ENCODE measurements at regions not wholly inside any gene's neighbourhood (a gene's known extent, or its start where the extent isn't known, plus 50 kb on each side); places are given as distances from the start of the nearest gene placed in this dataset.

DNA sequence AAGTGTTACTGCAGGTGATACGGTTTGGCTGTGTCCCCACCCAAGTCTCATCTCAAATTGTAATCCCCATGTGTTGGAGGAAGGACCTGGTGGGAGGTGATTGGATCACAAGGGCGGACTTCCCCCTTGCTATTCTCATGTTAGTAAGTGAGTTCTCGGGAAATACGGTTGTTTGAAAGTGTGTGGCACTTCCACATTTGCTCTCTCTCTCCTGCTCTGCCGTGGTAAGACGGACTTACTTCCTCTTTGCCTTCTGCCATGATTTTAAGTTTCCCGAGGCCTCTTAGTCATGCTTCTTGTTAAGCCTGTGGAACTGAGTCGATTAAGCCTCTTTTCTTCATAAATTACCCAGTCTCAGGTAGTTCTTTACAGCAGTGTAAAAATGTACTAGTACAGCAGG lies 65.2 kb upstream of the SLC7A11 start:
- no peak for DNase-seq
- no peaks in the 10 kb centered on the region for H3K27me3 ChIP-seq
- H3K4me3 ChIP-seq, result no peak overlapping the region
- no peaks in the 10 kb centered on the region for H3K36me3 ChIP-seq
- no peaks in the 10 kb centered on the region for H3K9me3 ChIP-seq

- Histone ChIP-seq H3K36me3 (no peaks in the 10 kb centered on the region), H3K27me3 (no peaks in the 10 kb centered on the region), H3K4me3 (no peak overlapping the region), H3K9me3 (no peaks in the 10 kb centered on the region)
- no peak for DNase-seq
Measured at GRCh38 chr4:138305050-138305449, 62.9 kb upstream of the SLC7A11 start.

GRCh38 chr4:138301536-138301935 lies 59.4 kb upstream of the SLC7A11 start:
- Histone ChIP-seq H3K4me3 (no peak overlapping the region), H3K9me3 (no peaks in the 10 kb centered on the region), H3K27me3 (no peaks in the 10 kb centered on the region), H3K36me3 (no peaks in the 10 kb centered on the region)
- peak; percentile 2 for DNase-seq

- no peaks in the 10 kb centered on the region for H3K9me3 ChIP-seq
- no peaks in the 10 kb centered on the region for H3K36me3 ChIP-seq
- DNase-seq, result no peak
- H3K4me3 ChIP-seq, result no peak overlapping the region
- no peaks in the 10 kb centered on the region for H3K27me3 ChIP-seq
Measured at GRCh38 chr4:138300616-138301015, 58.5 kb upstream of the SLC7A11 start.

DNA sequence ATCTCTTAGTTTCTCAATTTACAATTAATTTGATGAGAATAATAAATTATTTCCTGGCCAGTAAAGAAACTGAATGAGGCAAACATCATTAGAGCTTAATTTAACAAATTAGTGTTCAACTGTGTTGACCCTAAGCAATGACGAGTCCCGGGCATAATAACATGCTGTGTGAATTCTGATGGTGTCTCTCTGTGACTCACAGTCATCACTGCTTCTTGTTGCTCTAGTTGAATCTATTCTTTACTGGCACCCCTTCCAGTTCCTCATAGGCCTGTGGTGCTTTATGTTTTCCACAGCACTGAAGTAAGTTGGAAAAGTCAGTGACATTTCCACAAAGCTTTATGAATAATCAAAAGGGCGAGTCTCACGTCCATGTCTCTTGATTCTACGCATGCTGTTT lies 57.7 kb upstream of the SLC7A11 start:
- no peaks in the 10 kb centered on the region for H3K36me3 ChIP-seq
- H3K9me3 ChIP-seq, result no peaks in the 10 kb centered on the region
- H3K27me3 ChIP-seq, result no peaks in the 10 kb centered on the region
- no peak overlapping the region for H3K4me3 ChIP-seq
- DNase-seq, result no peak

GRCh38 chr4:138298866-138299265 lies 56.7 kb upstream of the SLC7A11 start:
- no peak for DNase-seq
- no peak overlapping the region for H3K4me3 ChIP-seq
- no peaks in the 10 kb centered on the region for H3K9me3 ChIP-seq
- H3K27me3 ChIP-seq, result no peaks in the 10 kb centered on the region
- no peaks in the 10 kb centered on the region for H3K36me3 ChIP-seq

- no peak for DNase-seq
- H3K4me3 ChIP-seq, result no peak overlapping the region
- no peaks in the 10 kb centered on the region for H3K9me3 ChIP-seq
- H3K36me3 ChIP-seq, result no peaks in the 10 kb centered on the region
- H3K27me3 ChIP-seq, result no peaks in the 10 kb centered on the region
Measured at GRCh38 chr4:138298431-138298830, 56.3 kb upstream of the SLC7A11 start.

- no peaks in the 10 kb centered on the region for H3K27me3 ChIP-seq
- no peaks in the 10 kb centered on the region for H3K36me3 ChIP-seq
- H3K9me3 ChIP-seq, result no peaks in the 10 kb centered on the region
- DNase-seq, result no peak
- no peak overlapping the region for H3K4me3 ChIP-seq
Measured at GRCh38 chr4:138297743-138298405, 55.7 kb upstream of the SLC7A11 start.

DNA sequence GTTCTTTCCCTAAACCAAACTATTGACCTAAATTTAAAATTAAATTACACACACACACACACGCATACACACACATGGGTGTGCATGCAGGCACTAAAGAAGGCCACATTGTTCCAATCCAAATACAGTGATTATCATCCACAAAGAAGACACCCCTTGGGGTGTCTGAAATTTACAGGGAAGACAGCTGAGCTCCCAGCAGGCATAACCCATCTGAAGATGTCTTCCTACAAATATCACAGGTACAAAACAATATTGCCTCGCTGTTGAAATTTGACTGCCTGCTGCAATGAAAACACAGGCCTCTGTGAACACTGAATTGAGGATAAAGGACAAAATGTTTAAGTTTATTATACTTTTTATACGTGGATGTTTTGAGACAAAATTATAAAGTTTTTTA lies 50.2 kb upstream of the SLC7A11 start:
- Histone ChIP-seq H3K36me3 (no peaks in the 10 kb centered on the region), H3K27me3 (no peaks in the 10 kb centered on the region), H3K9me3 (no peaks in the 10 kb centered on the region), H3K4me3 (no peak overlapping the region)
- no peak for DNase-seq
